BJ (cell line): ENCODE measurements at regions not wholly inside any gene's neighbourhood (a gene's known extent, or its start where the extent isn't known, plus 50 kb on each side); places are given as distances from the start of the nearest gene placed in this dataset.
"Not testable (repeated sequence)": the region's sequence is repeated elsewhere in the genome, so short reads cannot be mapped to it uniquely, and the experiment has no call there.

Experiments used
- CTCF ChIA-PET: fragments of 350-600 bp; formaldehyde crosslinking; extraction: SDS; loops from one replicate; lab custom pipeline; 2021; ENCODE audit warnings: antibody characterized with exemption, inconsistent platforms; lab: Yijun Ruan, JAX
- POLR2A ChIA-PET: fragments of 300-600 bp; sonication (Branson Sonifier 250); formaldehyde crosslinking; extraction: SDS; loops from one replicate; lab custom pipeline; 2021; ENCODE audit warnings: antibody characterized with exemption; lab: Charles Lee
- DNase-seq: peaks from one replicate; pipeline ENCODE4 v3.0.0-alpha.2; 2011; ENCODE audit warnings: low read depth
- H3K27me3 ChIP-seq: 2 replicates; pipeline ENCODE4 v1.6.0; 2011; ENCODE audit warnings: low read length; ENCODE audit not compliant: control insufficient read depth, insufficient read depth
- H3K36me3 ChIP-seq: 2 replicates; pipeline ENCODE4 v1.5.1; 2011; ENCODE audit warnings: low read length; ENCODE audit not compliant: control insufficient read depth, insufficient read depth
- H3K4me3 ChIP-seq: 2 replicates; pipeline ENCODE4 v1.5.1; 2011; ENCODE audit warnings: low read depth, mild to moderate bottlenecking, control low read depth, low read length
- CTCF ChIP-seq: IDR thresholded peaks from 2 replicates; pipeline ENCODE4 v1.5.1; 2011; ENCODE audit warnings: low read depth, mild to moderate bottlenecking, control low read depth, inconsistent platforms, low read length, moderate library complexity; ENCODE audit not compliant: insufficient read depth

GRCh38 chrX:143319526-143319925 is 197.7 kb downstream of the SPANXN3 start:
- no peaks in the 10 kb centered on the region for H3K36me3 ChIP-seq
- no peak overlapping the region for H3K4me3 ChIP-seq
- H3K27me3 ChIP-seq, result no peaks in the 10 kb centered on the region
- DNase-seq, result no peak
- POLR2A ChIA-PET, result no interaction called here
- no peak for TF ChIP-seq CTCF
- CTCF ChIA-PET, result no interaction called here

GRCh38 chrX:143318857-143319256 is 198.4 kb downstream of the SPANXN3 start:
- CTCF ChIA-PET, H3K27me3 ChIP-seq: not testable (repeated sequence)

DNA sequence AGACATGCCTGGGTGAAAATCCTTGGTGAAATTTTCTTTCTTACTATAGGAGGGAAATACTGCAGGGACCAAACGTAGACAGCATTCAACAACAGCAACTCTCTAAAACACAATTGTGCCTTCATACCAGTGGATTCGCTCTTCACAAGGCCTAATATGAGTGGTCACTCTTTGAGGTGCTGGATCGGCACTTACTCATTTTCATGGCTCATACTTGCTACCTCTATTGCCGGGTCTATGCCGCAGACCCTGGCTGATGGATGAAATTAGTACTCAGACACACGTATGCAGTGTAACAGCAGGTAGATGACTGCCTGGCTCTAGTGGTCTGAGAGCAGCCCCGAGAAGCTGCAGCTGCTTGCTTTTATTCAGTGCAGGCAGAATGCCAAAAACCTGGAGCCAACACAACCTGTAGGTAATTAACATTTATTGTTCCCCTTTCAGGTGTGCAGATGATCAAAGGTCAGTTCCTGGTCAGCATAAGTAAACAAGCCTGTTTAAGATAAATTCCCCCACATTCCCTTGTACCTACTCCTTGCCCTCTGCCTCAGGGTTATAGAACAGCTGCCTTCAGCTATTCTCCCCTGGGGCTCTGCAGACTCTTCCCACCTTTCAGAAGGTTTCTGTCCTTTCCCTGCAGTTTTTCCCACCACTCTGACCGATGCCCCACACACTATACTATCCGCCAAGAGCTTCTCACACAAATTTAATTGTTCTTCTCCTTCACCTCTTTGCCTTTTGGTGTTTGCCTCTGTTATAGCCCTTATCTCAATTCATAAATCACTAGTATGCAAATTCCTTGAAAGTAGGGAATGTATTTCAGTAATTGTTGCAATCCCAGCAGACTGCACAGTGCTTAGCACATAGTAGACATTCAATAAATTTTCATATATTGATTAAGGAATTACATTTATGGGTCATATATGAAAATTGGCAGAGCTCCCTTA is 210.0 kb downstream of the SPANXN3 start:
- H3K27me3 ChIP-seq, result no peaks in the 10 kb centered on the region
- POLR2A ChIA-PET, result no interaction called here
- TF ChIP-seq CTCF, result no peak
- H3K36me3 ChIP-seq, result no peaks in the 10 kb centered on the region
- DNase-seq, result no peak
- H3K4me3 ChIP-seq, result no peak overlapping the region
- CTCF ChIA-PET, result no interaction called here

More at GRCh38 chrX:143318857-143319256, 198.4 kb downstream of the SPANXN3 start:
- DNase-seq, POLR2A ChIA-PET, H3K4me3 ChIP-seq, H3K36me3 ChIP-seq: not testable (repeated sequence)

DNA sequence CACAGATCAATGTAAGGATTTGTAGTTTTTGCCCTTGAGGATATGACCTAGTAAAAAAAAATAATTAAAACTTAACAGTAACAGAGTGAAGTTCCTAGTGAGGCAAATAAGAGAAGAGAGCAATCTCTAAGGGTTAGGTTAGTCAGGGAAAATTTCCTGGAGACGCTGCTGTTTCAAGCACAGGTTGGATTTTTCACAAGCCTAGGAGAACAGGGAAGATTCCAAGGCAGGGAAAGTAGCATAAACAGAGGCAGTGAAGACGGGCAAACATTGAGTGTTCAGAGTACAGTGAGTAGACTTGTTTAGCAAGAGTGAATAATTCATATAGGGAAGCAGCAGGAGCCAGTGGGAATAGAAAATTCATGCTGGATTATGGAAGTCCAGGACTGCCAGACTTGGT is 212.8 kb downstream of the SPANXN3 start:
- no peaks in the 10 kb centered on the region for H3K27me3 ChIP-seq
- TF ChIP-seq CTCF, result no peak
- H3K36me3 ChIP-seq, result no peaks in the 10 kb centered on the region
- ChIA-PET CTCF (interaction anchor here (1.3 kb wide), 1 partner anchor 13 kb away, joined by 3 read pairs; no protein-coding TSS in a partner anchor), POLR2A (no interaction called here)
- H3K4me3 ChIP-seq, result no peak overlapping the region
- no peak for DNase-seq

DNA sequence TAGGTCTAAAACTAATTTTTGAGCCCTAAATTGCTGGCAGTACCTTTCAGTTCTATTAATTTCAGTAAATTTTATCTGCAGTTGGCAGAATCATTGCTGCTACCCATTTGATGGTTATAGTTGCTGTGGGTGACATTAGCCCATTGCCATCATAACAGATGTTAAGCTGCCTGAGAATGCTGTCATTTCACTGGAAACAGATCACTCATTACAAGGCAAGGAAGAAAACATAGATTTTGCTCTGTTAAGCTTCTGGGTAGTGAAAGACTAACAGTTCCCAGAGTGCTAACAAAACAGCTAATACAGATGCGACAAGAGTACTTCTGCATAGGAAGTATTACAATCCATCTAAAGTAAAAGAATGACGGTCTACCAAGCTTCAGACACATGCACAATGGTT is 213.2 kb downstream of the SPANXN3 start:
- CTCF ChIA-PET, result interaction anchor here (1.3 kb wide), 1 partner anchor 12 kb away, joined by 3 read pairs; no protein-coding TSS in a partner anchor
- no peak for TF ChIP-seq CTCF
- no peak for DNase-seq
- Histone ChIP-seq H3K27me3 (no peaks in the 10 kb centered on the region), H3K4me3 (no peak overlapping the region), H3K36me3 (no peaks in the 10 kb centered on the region)
- POLR2A ChIA-PET, result no interaction called here
